ENCODE measurements at regions not wholly inside any gene's neighbourhood (a gene's known extent, or its start where the extent isn't known, plus 50 kb on each side); places are given as distances from the start of the nearest gene placed in this dataset.

GRCh38 chr10:111767661-111768060 is 415.9 kb downstream of the GPAM start:
- POLR2A ChIA-PET, result no interaction called here
- Mint-ChIP-seq H3K27me3 (peaks cover 0 to 7% (median 5%) of the 10 kb centered on the region in 5 donors), H3K4me3 (no peak overlapping the region), H3K9me3 (peaks cover 0 to 5% (median 0%) of the 10 kb centered on the region in 9 donors), H3K36me3 (no peaks in the 10 kb centered on the region), H3K4me1 (no peaks in the 10 kb centered on the region), H3K27ac (no peak overlapping the region)
- DNase-seq, result no peak
- no peak for ATAC-seq

GRCh38 chr10:111773950-111774349 is 409.6 kb downstream of the GPAM start:
- no peaks in the 10 kb centered on the region for H3K36me3 Mint-ChIP-seq
- H3K27ac Mint-ChIP-seq, result no peak overlapping the region
- peaks cover 0 to 14% (median 4%) of the 10 kb centered on the region in 5 donors for H3K27me3 Mint-ChIP-seq
- DNase-seq (no peak), ATAC-seq (no peak)
- H3K4me3 Mint-ChIP-seq, result no peak overlapping the region
- H3K4me1 Mint-ChIP-seq, result no peaks in the 10 kb centered on the region
- peaks cover 0 to 8% (median 0%) of the 10 kb centered on the region in 9 donors for H3K9me3 Mint-ChIP-seq
- POLR2A ChIA-PET, result no interaction called here

DNA sequence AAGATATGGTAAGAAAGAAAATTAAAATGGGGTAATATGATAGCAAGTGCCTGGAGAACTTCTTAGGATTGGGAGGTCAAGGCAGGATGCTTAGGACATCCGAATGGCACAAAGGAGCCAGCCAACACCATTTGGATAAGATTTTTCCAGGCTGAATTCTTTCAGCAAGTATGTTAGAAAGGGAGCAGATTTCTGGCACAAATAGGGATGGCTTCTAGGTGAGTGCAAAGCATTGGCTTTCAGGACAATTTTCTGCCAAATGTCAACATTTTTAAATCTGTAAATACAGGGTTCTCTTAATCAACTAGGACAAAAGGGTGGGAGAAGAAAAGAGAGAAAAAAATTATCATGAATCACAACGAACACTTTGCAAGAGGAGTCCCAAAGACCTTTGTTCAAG is 409.1 kb downstream of the GPAM start:
- Mint-ChIP-seq H3K9me3 (peaks cover 0 to 6% (median 0%) of the 10 kb centered on the region in 9 donors), H3K27ac (no peak overlapping the region), H3K27me3 (peaks cover 0 to 19% (median 5%) of the 10 kb centered on the region in 5 donors), H3K4me3 (no peak overlapping the region), H3K36me3 (no peaks in the 10 kb centered on the region), H3K4me1 (no peaks in the 10 kb centered on the region)
- DNase-seq (no peak), ATAC-seq (no peak)
- POLR2A ChIA-PET, result no interaction called here

DNA sequence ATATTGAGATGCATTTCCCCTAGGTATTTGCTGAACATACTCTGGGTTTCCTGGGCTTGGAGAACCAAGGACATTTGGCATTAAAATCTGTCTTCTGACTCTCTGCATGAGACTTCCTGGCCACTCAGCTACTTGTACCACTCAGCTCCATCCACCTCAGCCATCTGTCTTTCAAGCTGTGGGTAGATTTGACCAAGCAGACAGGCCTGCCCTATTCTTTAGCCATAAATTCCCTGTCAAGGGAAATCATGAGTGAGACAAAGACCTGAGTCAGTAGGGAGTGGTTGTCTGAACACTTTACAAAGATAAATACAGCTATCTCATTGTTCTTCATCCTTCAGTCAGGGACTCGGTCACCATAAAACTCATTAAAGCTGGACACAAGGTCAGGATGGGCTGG is 399.1 kb downstream of the GPAM start:
- Mint-ChIP-seq H3K27ac (no peak overlapping the region), H3K36me3 (no peaks in the 10 kb centered on the region), H3K4me1 (no peaks in the 10 kb centered on the region), H3K9me3 (peaks cover 0 to 2% (median 0%) of the 10 kb centered on the region in 9 donors), H3K4me3 (no peak overlapping the region), H3K27me3 (peaks cover 0 to 11% (median 2%) of the 10 kb centered on the region in 5 donors)
- ATAC-seq (no peak), DNase-seq (no peak)
- POLR2A ChIA-PET, result no interaction called here

- Mint-ChIP-seq H3K9me3 (peaks cover 0 to 2% (median 0%) of the 10 kb centered on the region in 9 donors), H3K27me3 (peaks cover 0 to 7% (median 0%) of the 10 kb centered on the region in 5 donors), H3K4me3 (no peak overlapping the region), H3K36me3 (no peaks in the 10 kb centered on the region), H3K4me1 (no peaks in the 10 kb centered on the region), H3K27ac (no peak overlapping the region)
- POLR2A ChIA-PET, result no interaction called here
- DNase-seq, result no peak
- no peak for ATAC-seq
Observed at GRCh38 chr10:111784946-111785465, 398.6 kb downstream of the GPAM start.

DNA sequence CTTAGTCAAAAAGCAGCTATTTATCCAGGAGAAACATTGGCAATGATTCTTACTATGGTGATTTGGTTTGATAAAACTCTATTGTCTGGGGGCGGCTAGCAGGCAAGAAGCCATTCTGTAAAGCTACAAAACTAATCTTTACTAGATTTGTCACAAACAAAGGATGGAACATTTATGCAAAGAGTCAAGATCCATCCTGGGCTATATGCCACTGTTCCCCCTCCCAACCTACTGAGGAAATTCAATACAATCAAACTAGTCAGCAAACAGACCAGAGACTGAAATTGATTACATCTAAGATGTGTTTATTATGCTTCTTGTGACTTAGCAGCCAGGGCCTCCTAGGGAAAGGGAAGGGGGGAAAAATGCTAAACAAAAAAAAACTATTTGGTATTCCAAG is 397.6 kb downstream of the GPAM start:
- no peak for DNase-seq
- H3K4me3 Mint-ChIP-seq, result no peak overlapping the region
- peaks cover 0 to 7% (median 0%) of the 10 kb centered on the region in 9 donors for H3K9me3 Mint-ChIP-seq
- peaks cover 0 to 7% (median 0%) of the 10 kb centered on the region in 5 donors for H3K27me3 Mint-ChIP-seq
- POLR2A ChIA-PET, result no interaction called here
- no peak overlapping the region for H3K27ac Mint-ChIP-seq
- ATAC-seq, result no peak
- no peaks in the 10 kb centered on the region for H3K36me3 Mint-ChIP-seq
- no peaks in the 10 kb centered on the region for H3K4me1 Mint-ChIP-seq

- no peaks in the 10 kb centered on the region for H3K4me1 Mint-ChIP-seq
- no peak overlapping the region for H3K4me3 Mint-ChIP-seq
- peaks cover 0 to 5% (median 0%) of the 10 kb centered on the region in 3 donors for H3K36me3 Mint-ChIP-seq
- peaks cover 0 to 11% (median 4%) of the 10 kb centered on the region in 9 donors for H3K9me3 Mint-ChIP-seq
- H3K27ac Mint-ChIP-seq, result no peak overlapping the region
- ATAC-seq (no peak), DNase-seq (no peak)
- POLR2A ChIA-PET, result no interaction called here
- H3K27me3 Mint-ChIP-seq, result peaks cover 0 to under 1% (median 0%) of the 10 kb centered on the region in 5 donors
Observed at GRCh38 chr10:111789821-111790220, 393.7 kb downstream of the GPAM start.

GRCh38 chr10:111801841-111802240 is 381.7 kb downstream of the GPAM start:
- Mint-ChIP-seq H3K27me3 (peaks cover 0 to 14% (median 0%) of the 10 kb centered on the region in 5 donors), H3K9me3 (peaks cover 0 to 9% (median 3%) of the 10 kb centered on the region in 9 donors), H3K4me1 (no peaks in the 10 kb centered on the region), H3K4me3 (no peak overlapping the region), H3K36me3 (peaks cover 0 to 2% (median 0%) of the 10 kb centered on the region in 3 donors), H3K27ac (no peak overlapping the region)
- POLR2A ChIA-PET, result no interaction called here
- ATAC-seq, result no peak
- DNase-seq, result no peak

GRCh38 chr10:111804781-111805180 is 378.8 kb downstream of the GPAM start:
- no peak for ATAC-seq
- no peak overlapping the region for H3K27ac Mint-ChIP-seq
- no peak for DNase-seq
- no peaks in the 10 kb centered on the region for H3K36me3 Mint-ChIP-seq
- POLR2A ChIA-PET, result no interaction called here
- H3K4me3 Mint-ChIP-seq, result no peak overlapping the region
- peaks cover 0 to 6% (median 0%) of the 10 kb centered on the region in 5 donors for H3K27me3 Mint-ChIP-seq
- H3K4me1 Mint-ChIP-seq, result no peaks in the 10 kb centered on the region
- H3K9me3 Mint-ChIP-seq, result peaks cover 0 to 6% (median 0%) of the 10 kb centered on the region in 9 donors

- H3K4me3 Mint-ChIP-seq, result no peak overlapping the region
- H3K9me3 Mint-ChIP-seq, result peaks cover 0 to 8% (median 0%) of the 10 kb centered on the region in 9 donors
- no peak for ATAC-seq
- H3K36me3 Mint-ChIP-seq, result no peaks in the 10 kb centered on the region
- no peak for DNase-seq
- H3K27ac Mint-ChIP-seq, result no peak overlapping the region
- peaks cover 0 to 2% (median 0%) of the 10 kb centered on the region in 4 donors for H3K4me1 Mint-ChIP-seq
- H3K27me3 Mint-ChIP-seq, result peaks cover 0 to 13% (median 6%) of the 10 kb centered on the region in 5 donors
- POLR2A ChIA-PET, result no interaction called here
Observed at GRCh38 chr10:111811517-111811916, 372.0 kb downstream of the GPAM start.

DNA sequence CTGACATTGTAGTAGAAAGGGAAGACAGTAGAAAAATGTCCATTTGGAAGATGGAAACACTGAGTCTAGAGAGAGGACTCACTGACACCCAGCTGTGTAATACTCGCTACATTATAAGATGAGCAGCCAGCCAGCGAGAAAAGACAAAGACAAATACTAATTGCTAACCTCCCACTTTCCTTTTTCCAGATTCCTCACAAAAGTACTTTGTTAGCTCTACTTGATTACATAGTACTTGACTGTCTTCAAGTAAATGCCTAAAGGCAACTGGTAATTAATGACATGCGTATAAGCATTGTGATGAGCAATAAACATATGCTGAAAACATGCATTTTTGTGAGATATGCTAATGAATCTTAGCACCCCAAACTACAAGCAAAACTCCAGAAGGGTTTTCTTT is 363.1 kb downstream of the GPAM start:
- H3K36me3 Mint-ChIP-seq, result no peaks in the 10 kb centered on the region
- H3K4me1 Mint-ChIP-seq, result no peaks in the 10 kb centered on the region
- DNase-seq (no peak), ATAC-seq (no peak)
- H3K27ac Mint-ChIP-seq, result no peak overlapping the region
- POLR2A ChIA-PET, result no interaction called here
- H3K9me3 Mint-ChIP-seq, result no peaks in the 10 kb centered on the region
- no peak overlapping the region for H3K4me3 Mint-ChIP-seq
- H3K27me3 Mint-ChIP-seq, result no peaks in the 10 kb centered on the region

- no peak overlapping the region for H3K27ac Mint-ChIP-seq
- POLR2A ChIA-PET, result no interaction called here
- no peaks in the 10 kb centered on the region for H3K36me3 Mint-ChIP-seq
- no peak overlapping the region for H3K4me3 Mint-ChIP-seq
- H3K9me3 Mint-ChIP-seq, result no peaks in the 10 kb centered on the region
- H3K4me1 Mint-ChIP-seq, result no peaks in the 10 kb centered on the region
- DNase-seq (no peak), ATAC-seq (no peak)
- peaks cover 0 to 4% (median 0%) of the 10 kb centered on the region in 5 donors for H3K27me3 Mint-ChIP-seq
Observed at GRCh38 chr10:111821871-111822270, 361.7 kb downstream of the GPAM start.

GRCh38 chr10:111822661-111823060 is 360.9 kb downstream of the GPAM start:
- ATAC-seq (no peak), DNase-seq (no peak)
- H3K36me3 Mint-ChIP-seq, result no peaks in the 10 kb centered on the region
- POLR2A ChIA-PET, result no interaction called here
- no peaks in the 10 kb centered on the region for H3K4me1 Mint-ChIP-seq
- no peak overlapping the region for H3K27ac Mint-ChIP-seq
- peaks cover 0 to 4% (median 0%) of the 10 kb centered on the region in 5 donors for H3K27me3 Mint-ChIP-seq
- no peak overlapping the region for H3K4me3 Mint-ChIP-seq
- no peaks in the 10 kb centered on the region for H3K9me3 Mint-ChIP-seq

- H3K36me3 Mint-ChIP-seq, result no peaks in the 10 kb centered on the region
Observed at GRCh38 chr10:111824128-111824527, 359.4 kb downstream of the GPAM start.

More at GRCh38 chr10:111824128-111824527, 359.4 kb downstream of the GPAM start:
- H3K9me3 Mint-ChIP-seq, result no peaks in the 10 kb centered on the region
- DNase-seq, result no peak
- no peak overlapping the region for H3K4me3 Mint-ChIP-seq
- ATAC-seq, result no peak
- no peaks in the 10 kb centered on the region for H3K4me1 Mint-ChIP-seq
- H3K27me3 Mint-ChIP-seq, result peaks cover 0 to 4% (median 0%) of the 10 kb centered on the region in 5 donors
- no peak overlapping the region for H3K27ac Mint-ChIP-seq
- POLR2A ChIA-PET, result no interaction called here

Data from naive thymus-derived CD8-positive, alpha-beta T cell (primary cell).